ENCODE measurements at regions not wholly inside any gene's neighbourhood (a gene's known extent, or its start where the extent isn't known, plus 50 kb on each side); places are given as distances from the start of the nearest gene placed in this dataset.

GRCh38 chr13:31042049-31042448, 109.6 kb downstream of the TEX26 start:
- intact Hi-C loops (cut with DNase I), result loop anchor here in 2 of 4 donors (5.0 to 10.0 kb wide), 2 partner anchors 910 to 927 kb away; no protein-coding TSS in a partner anchor
- DNase-seq, result no peak
- Histone ChIP-seq H3K4me3 (no peak overlapping the region), H3K27ac (no peak overlapping the region), H3K9me3 (no peaks in the 10 kb centered on the region), H3K4me1 (ENCODE audit: insufficient read depth) (peaks cover 2% of the 10 kb centered on the region), H3K36me3 (no peaks in the 10 kb centered on the region), H3K27me3 (no peaks in the 10 kb centered on the region)
- WGBS, 3 donors, result 61 to 69% (median 64%) methylated on average over 3 of the region's 3 CpGs
- TF ChIP-seq CTCF (IDR thresholded peaks at IDR 0.05) (no peak), POLR2A (IDR thresholded peaks at IDR 0.05) (no peak), EP300 (IDR thresholded peaks at IDR 0.05) (no peak)

- Histone ChIP-seq H3K9me3 (no peaks in the 10 kb centered on the region), H3K27ac (no peak overlapping the region), H3K4me3 (no peak overlapping the region), H3K36me3 (no peaks in the 10 kb centered on the region), H3K27me3 (no peaks in the 10 kb centered on the region), H3K4me1 (ENCODE audit: insufficient read depth) (no peaks in the 10 kb centered on the region)
- 71 to 75% (median 75%) methylated on average over 7 of the region's 7 CpGs for WGBS, 3 donors
- DNase-seq, result no peak
- no peak for TF ChIP-seq POLR2A (IDR thresholded peaks at IDR 0.05)
- TF ChIP-seq EP300 (IDR thresholded peaks at IDR 0.05), result no peak
- intact Hi-C loops (cut with DNase I), result loop anchor here in 2 of 4 donors (10.0 kb wide), 2 partner anchors 244 to 1474 kb away; no protein-coding TSS in a partner anchor
These were observed 106.5 kb downstream of the TEX26 start for GRCh38 chr13:31038834-31039552.

- Histone ChIP-seq H3K27ac (no peak overlapping the region), H3K9me3 (no peaks in the 10 kb centered on the region), H3K27me3 (no peaks in the 10 kb centered on the region), H3K4me3 (no peak overlapping the region), H3K4me1 (ENCODE audit: insufficient read depth) (no peaks in the 10 kb centered on the region), H3K36me3 (no peaks in the 10 kb centered on the region)
- DNase-seq, result no peak
- no peak for TF ChIP-seq EP300 (IDR thresholded peaks at IDR 0.05)
- TF ChIP-seq POLR2A (IDR thresholded peaks at IDR 0.05), result no peak
- no peak for TF ChIP-seq CTCF (IDR thresholded peaks at IDR 0.05)
- intact Hi-C loops (cut with DNase I), result loop anchor here in 2 of 4 donors (10.0 kb wide), 2 partner anchors 243 to 1473 kb away; no protein-coding TSS in a partner anchor
- 90 to 94% (median 92%) methylated on average over 15 of the region's 15 CpGs for WGBS, 3 donors
These were observed 105.5 kb downstream of the TEX26 start for GRCh38 chr13:31037874-31038500.

GRCh38 chr13:31036731-31037695, 104.6 kb downstream of the TEX26 start:
- no peaks in the 10 kb centered on the region for H3K36me3 ChIP-seq
- H3K27me3 ChIP-seq, result no peaks in the 10 kb centered on the region
- intact Hi-C loops (cut with DNase I), result loop anchor here in 2 of 4 donors (10.0 kb wide), 2 partner anchors 242 to 1472 kb away; no protein-coding TSS in a partner anchor
- H3K9me3 ChIP-seq, result no peaks in the 10 kb centered on the region
- TF ChIP-seq CTCF (IDR thresholded peaks at IDR 0.05), result no peak
- no peak for TF ChIP-seq POLR2A (IDR thresholded peaks at IDR 0.05)
- no peak for TF ChIP-seq EP300 (IDR thresholded peaks at IDR 0.05)
- no peak overlapping the region for H3K4me3 ChIP-seq
- H3K4me1 ChIP-seq (ENCODE audit: insufficient read depth), result no peaks in the 10 kb centered on the region
- DNase-seq, result no peak
- H3K27ac ChIP-seq, result no peak overlapping the region
- WGBS, 3 donors, result 72 to 79% (median 75%) methylated on average over 17 of the region's 17 CpGs

Measured in ovary (tissue), 7 donors.